ENCODE measurements at regions not wholly inside any gene's neighbourhood (a gene's known extent, or its start where the extent isn't known, plus 50 kb on each side); places are given as distances from the start of the nearest gene placed in this dataset.
"Not testable (repeated sequence)": the region's sequence is repeated elsewhere in the genome, so short reads cannot be mapped to it uniquely, and the experiment has no call there.

- Histone ChIP-seq H3K27me3 (peaks cover 4% of the 10 kb centered on the region), H3K4me3 (no peak overlapping the region), H3K36me3 (no peaks in the 10 kb centered on the region), H3K9me3 (ENCODE audit: low read depth) (no peaks in the 10 kb centered on the region), H3K4me1 (ENCODE audit: low read depth) (no peaks in the 10 kb centered on the region), H3K27ac (no peak overlapping the region)
- no peak for DNase-seq (ENCODE audit: low read depth in 1 of 2, low spot score in 1 of 2)
- no peak for TF ChIP-seq CTCF (IDR thresholded peaks at IDR 0.05; ENCODE audit: low read depth, low read length)
Observed at GRCh38 chr6:63514488-63515173, 57.6 kb upstream of the LOC128125822 start.

GRCh38 chr6:63515227-63515626 is 57.1 kb upstream of the LOC128125822 start:
- not testable (repeated sequence) for H3K27ac ChIP-seq; H3K4me3 ChIP-seq; H3K4me1 ChIP-seq (ENCODE audit: low read depth); H3K36me3 ChIP-seq; H3K27me3 ChIP-seq; H3K9me3 ChIP-seq (ENCODE audit: low read depth); DNase-seq (ENCODE audit: low read depth in 1 of 2, low spot score in 1 of 2)

- no peak for TF ChIP-seq CTCF (IDR thresholded peaks at IDR 0.05; ENCODE audit: low read depth, low read length)
- Histone ChIP-seq H3K9me3 (ENCODE audit: low read depth) (no peaks in the 10 kb centered on the region), H3K4me1 (ENCODE audit: low read depth) (no peaks in the 10 kb centered on the region), H3K36me3 (no peaks in the 10 kb centered on the region), H3K27me3 (peaks cover 4% of the 10 kb centered on the region), H3K27ac (no peak overlapping the region), H3K4me3 (no peak overlapping the region)
- DNase-seq (ENCODE audit: low read depth in 1 of 2, low spot score in 1 of 2): peak in 1 of 2 donors; percentile 36
Observed at GRCh38 chr6:63516186-63516944, 55.9 kb upstream of the LOC128125822 start.

- Histone ChIP-seq H3K27me3 (peaks cover 4% of the 10 kb centered on the region), H3K9me3 (ENCODE audit: low read depth) (no peaks in the 10 kb centered on the region)
- DNase-seq (ENCODE audit: low read depth in 1 of 2, low spot score in 1 of 2): no peak
Observed at GRCh38 chr6:63517221-63517620, 55.1 kb upstream of the LOC128125822 start.

GRCh38 chr6:63521475-63522210 is 50.6 kb upstream of the LOC128125822 start:
- peaks cover 2% of the 10 kb centered on the region for H3K27me3 ChIP-seq
- H3K4me1 ChIP-seq (ENCODE audit: low read depth): no peaks in the 10 kb centered on the region
- no peak overlapping the region for H3K27ac ChIP-seq
- no peak overlapping the region for H3K4me3 ChIP-seq
- no peak for TF ChIP-seq CTCF (IDR thresholded peaks at IDR 0.05; ENCODE audit: low read depth, low read length)
- no peaks in the 10 kb centered on the region for H3K36me3 ChIP-seq
- no peak for DNase-seq (ENCODE audit: low read depth in 1 of 2, low spot score in 1 of 2)
- no peaks in the 10 kb centered on the region for H3K9me3 ChIP-seq (ENCODE audit: low read depth)

More at GRCh38 chr6:63517221-63517620, 55.1 kb upstream of the LOC128125822 start:
- no peaks in the 10 kb centered on the region for H3K36me3 ChIP-seq
- H3K4me1 ChIP-seq (ENCODE audit: low read depth): no peaks in the 10 kb centered on the region
- H3K4me3 ChIP-seq: no peak overlapping the region
- no peak overlapping the region for H3K27ac ChIP-seq
- TF ChIP-seq CTCF (IDR thresholded peaks at IDR 0.05; ENCODE audit: low read depth, low read length): no peak
